A549 (cell line): ENCODE measurements at regions not wholly inside any gene's neighbourhood (a gene's known extent, or its start where the extent isn't known, plus 50 kb on each side); places are given as distances from the start of the nearest gene placed in this dataset.

Source experiments
- ATAC-seq, 2 experiments: fragments of 200-7000 bp in 1 of 2; fragments of >200 bp in 1 of 2; cut with Nextera tagmentation in 1 of 2; cut with Tn5 transposase in 1 of 2; 3 replicates each; pipeline versions ENCODE4 v1.8.0 to v1.9.1; 2018 to 2020; ENCODE audit warnings: mild to moderate bottlenecking in 1 of 2, moderate library complexity in 1 of 2
- CTCF ChIA-PET: fragments of 300-600 bp; sonication (Branson Sonifier 250); formaldehyde crosslinking; extraction: SDS; loops from one replicate; lab custom pipeline; 2021; ENCODE audit warnings: antibody characterized with exemption, inconsistent platforms; lab: Yijun Ruan, JAX
- POLR2A ChIA-PET: fragments of 350-600 bp; formaldehyde crosslinking; extraction: SDS; loops from one replicate; lab custom pipeline; 2021; ENCODE audit warnings: antibody characterized with exemption, inconsistent platforms; lab: Yijun Ruan, JAX
- DNase-seq, 2 experiments: peaks; one replicate each; pipeline versions ENCODE4 v3.0.0 to v3.0.0-alpha.2; 2011 to 2016; ENCODE audit warnings: low read depth in 1 of 2, low spot score in 1 of 2
- FAIRE-seq: peaks from 2 replicates; lab custom pipeline; 2011; peaks lifted over from hg19 to GRCh38; lab: Jason Lieb, UNC
- H3K27ac ChIP-seq, 2 experiments: fragments of >200 bp; sonication (Bioruptor Twin); formaldehyde crosslinking; 3 replicates each; pipeline ENCODE4 v1.5.1; 2016 to 2017
- H3K4me1 ChIP-seq: fragments of >200 bp; sonication (Bioruptor Twin); formaldehyde crosslinking; 3 replicates; pipeline ENCODE4 v1.6.1; 2016
- H3K4me2 ChIP-seq: fragments of >200 bp; sonication (Bioruptor Twin); formaldehyde crosslinking; 3 replicates; pipeline ENCODE4 v1.6.1; 2016
- H3K4me3 ChIP-seq: fragments of >200 bp; sonication (Bioruptor Twin); formaldehyde crosslinking; 3 replicates; pipeline ENCODE4 v1.5.1; 2016
- H3K9me3 ChIP-seq: fragments of >200 bp; sonication (Bioruptor Twin); formaldehyde crosslinking; 3 replicates; pipeline ENCODE4 v1.6.1; 2016
- BHLHE40 ChIP-seq: IDR thresholded peaks from 2 replicates; pipeline ENCODE4 v1.6.1; 2012; ENCODE audit warnings: low read depth, low read length, inconsistent platforms
- CBX2 ChIP-seq: fragments of 200-600 bp; sonication (generic); IDR thresholded peaks from 2 replicates; pipeline ENCODE4 v1.6.1; 2016; ENCODE audit warnings: low read depth, mild to moderate bottlenecking, borderline replicate concordance
- CBX8 ChIP-seq: fragments of 200-600 bp; sonication (generic); IDR thresholded peaks from 2 replicates; pipeline ENCODE4 v1.6.1; 2016
- CHD2 ChIP-seq: fragments of 150-350 bp; IDR thresholded peaks from 2 replicates; pipeline ENCODE4 v1.6.1; 2014; ENCODE audit warnings: low read length; ENCODE audit not compliant: partially characterized antibody
- CHD4 ChIP-seq: fragments of 200-600 bp; sonication (generic); IDR thresholded peaks from 2 replicates; pipeline ENCODE4 v1.6.1; 2016; ENCODE audit warnings: antibody characterized with exemption, mild to moderate bottlenecking, borderline replicate concordance
- EHF ChIP-seq: fragments of 250-450 bp; sonication (Bioruptor Pico); IDR thresholded peaks from 2 replicates; pipeline ENCODE4 v1.5.0; 2020; ENCODE audit warnings: mild to moderate bottlenecking
- EHMT2 ChIP-seq: fragments of 200-600 bp; sonication (generic); IDR thresholded peaks from 2 replicates; pipeline ENCODE4 v1.6.1; 2016; ENCODE audit warnings: antibody characterized with exemption, low read depth, mild to moderate bottlenecking, moderate library complexity
- ESRRA ChIP-seq: fragments of 150-350 bp; IDR thresholded peaks from 2 replicates; pipeline ENCODE4 v1.6.1; 2014; ENCODE audit warnings: mild to moderate bottlenecking, low read length, borderline replicate concordance
- FOSL2 ChIP-seq, 2 experiments: fragments of 450-650 bp in 1 of 2; fragments of >200 bp in 1 of 2; sonication (Bioruptor Twin) in 1 of 2; formaldehyde crosslinking; IDR thresholded peaks; 2 replicates each; pipeline versions ENCODE4 v1.5.0 to v1.6.1; 2016 to 2020; ENCODE audit warnings: mild to moderate bottlenecking in 1 of 2, moderate library complexity in 1 of 2
- GATA3 ChIP-seq: IDR thresholded peaks from 2 replicates; pipeline ENCODE4 v1.6.1; 2012; ENCODE audit warnings: borderline replicate concordance
- HEYL ChIP-seq: fragments of 250-450 bp; sonication (Bioruptor Pico); IDR thresholded peaks from 2 replicates; pipeline ENCODE4 v1.8.0; 2021; ENCODE audit warnings: mild to moderate bottlenecking, moderate library complexity
- HOXB13 ChIP-seq: fragments of 250-450 bp; sonication (Bioruptor Pico); IDR thresholded peaks from 2 replicates; pipeline ENCODE4 v1.5.0; 2020; ENCODE audit warnings: low read depth, mild to moderate bottlenecking, moderate library complexity
- HOXB5 ChIP-seq: fragments of 250-450 bp; sonication (Bioruptor Pico); IDR thresholded peaks from 2 replicates; pipeline ENCODE4 v1.5.0; 2020; ENCODE audit warnings: mild to moderate bottlenecking, moderate library complexity
- JUNB ChIP-seq: fragments of >200 bp; sonication (Bioruptor Twin); formaldehyde crosslinking; IDR thresholded peaks from 2 replicates; pipeline ENCODE4 v1.6.1; 2016
- KDM1A ChIP-seq: fragments of 200-600 bp; sonication (generic); IDR thresholded peaks from 2 replicates; pipeline ENCODE4 v1.6.1; 2016; ENCODE audit warnings: low read depth, mild to moderate bottlenecking
- MAFK ChIP-seq: fragments of 450-650 bp; IDR thresholded peaks from 2 replicates; pipeline ENCODE4 v1.6.1; 2014; ENCODE audit not compliant: partially characterized antibody
- MAZ ChIP-seq: fragments of 150-350 bp; IDR thresholded peaks from 2 replicates; pipeline ENCODE4 v1.6.1; 2014; ENCODE audit warnings: antibody characterized with exemption, low read depth, low read length, borderline replicate concordance
- POLR2AphosphoS2 ChIP-seq: conservative IDR thresholded peaks from 2 replicates; pipeline ENCODE4 v1.6.1; 2012; ENCODE audit warnings: low read length, improper control_type of control experiment, inconsistent platforms
- RAD21 ChIP-seq, 2 experiments: fragments of >200 bp in 1 of 2; sonication (Bioruptor Twin) in 1 of 2; formaldehyde crosslinking in 1 of 2; IDR thresholded peaks in 1 of 2; conservative IDR thresholded peaks in 1 of 2; 2 replicates in 1 of 2; 3 replicates in 1 of 2; pipeline ENCODE4 v1.6.1; 2012 to 2018; ENCODE audit warnings: inconsistent platforms in 1 of 2
- RARB ChIP-seq: fragments of 250-450 bp; sonication (Bioruptor Pico); IDR thresholded peaks from 2 replicates; pipeline ENCODE4 v1.8.0; 2021; ENCODE audit warnings: mild to moderate bottlenecking, moderate library complexity
- RCOR1 ChIP-seq: fragments of 150-350 bp; IDR thresholded peaks from 2 replicates; pipeline ENCODE4 v1.6.1; 2014; ENCODE audit warnings: antibody characterized with exemption, low read length, low read depth
- SMC3 ChIP-seq: fragments of >200 bp; sonication (Bioruptor Twin); formaldehyde crosslinking; IDR thresholded peaks from 3 replicates; pipeline ENCODE4 v1.6.1; 2018; ENCODE audit warnings: inconsistent platforms
- SREBF2 ChIP-seq: fragments of 450-650 bp; IDR thresholded peaks from 2 replicates; pipeline ENCODE4 v1.6.1; 2014; ENCODE audit warnings: mild to moderate bottlenecking, moderate library complexity
- TFCP2L1 ChIP-seq: fragments of 250-450 bp; sonication (Bioruptor Pico); IDR thresholded peaks from 2 replicates; pipeline ENCODE4 v1.5.0; 2021; ENCODE audit warnings: mild to moderate bottlenecking
- TP53 ChIP-seq: fragments of 250-450 bp; sonication (Bioruptor Pico); IDR thresholded peaks from 2 replicates; pipeline ENCODE4 v1.5.0; 2021; ENCODE audit warnings: mild to moderate bottlenecking, moderate library complexity
- ZNF302 ChIP-seq: fragments of 250-450 bp; sonication (Bioruptor Pico); IDR thresholded peaks from 2 replicates; pipeline ENCODE4 v1.9.0; 2021; ENCODE audit warnings: inconsistent platforms, mild to moderate bottlenecking, moderate library complexity
- WGBS: methylation state at CpG from one replicate; pipeline ENCODE4 v1.1.6; 2017; ENCODE audit errors: missing lambda C conversion rate; 5-methylcytosine and 5-hydroxymethylcytosine counted together
- TF ChIP-seq, protein P1 (sequence below): IDR thresholded peaks from 2 replicates; pipeline ENCODE4 v1.6.1; 2012; ENCODE audit warnings: low read depth, borderline replicate concordance
- TF ChIP-seq, protein P2 (sequence below): fragments of 200-600 bp; sonication (generic); IDR thresholded peaks from 2 replicates; pipeline ENCODE4 v1.6.1; 2016; ENCODE audit warnings: antibody characterized with exemption, mild to moderate bottlenecking, moderate library complexity
- TF ChIP-seq, protein P3 (sequence below): IDR thresholded peaks from 2 replicates; pipeline ENCODE4 v1.6.1; 2012

DNA sequence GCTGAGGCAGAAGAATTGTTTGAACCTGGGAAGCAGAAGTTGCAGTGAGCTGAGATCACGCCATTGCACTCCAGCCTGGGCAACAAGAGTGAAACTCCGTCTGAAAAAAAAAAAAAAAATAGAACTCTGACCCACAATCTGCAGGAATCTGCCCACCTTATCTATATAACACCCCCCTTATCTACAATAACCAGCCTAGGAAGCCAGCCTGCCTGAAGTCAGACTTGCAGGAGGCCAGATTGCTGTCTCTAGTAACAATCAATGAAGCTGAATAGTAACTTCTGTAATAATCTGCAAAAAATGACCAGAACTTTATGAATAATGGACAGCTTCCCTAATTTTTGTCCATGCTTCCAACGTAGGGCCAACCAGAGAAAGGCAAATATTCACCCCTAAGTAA, 352.5 kb downstream of the CD83 start (continued):
- TF ChIP-seq RCOR1 (no peak), MAZ (no peak), HEYL (CRISPR knock-in tag) (no peak), CHD2 (no peak), ESRRA (no peak)

DNA sequence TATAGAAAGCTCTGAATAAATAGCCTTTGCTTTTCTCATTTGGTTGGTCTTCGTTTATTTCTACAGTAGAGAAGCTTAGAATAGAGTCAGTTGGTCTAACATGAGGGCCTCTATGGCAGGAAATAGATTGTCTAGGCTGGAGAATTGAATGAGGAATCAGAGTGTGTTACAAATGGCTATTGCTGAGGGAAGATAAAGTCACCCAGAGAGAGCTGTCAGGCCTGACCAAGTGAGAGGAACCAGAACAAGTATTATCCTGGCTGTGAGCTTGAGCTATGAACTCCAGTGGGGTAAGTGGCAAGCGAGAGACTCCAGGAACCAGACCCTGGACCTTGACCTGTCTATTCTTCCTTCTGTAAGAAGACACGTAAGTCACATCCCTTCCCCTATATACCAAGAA, 353.1 kb downstream of the CD83 start:
- Histone ChIP-seq H3K9me3 (peaks cover 7% of the 10 kb centered on the region; the same call in 1 of the 3 replicates), H3K4me1 (peaks cover 15% of the 10 kb centered on the region), H3K4me3 (no peak overlapping the region), H3K4me2 (no peak overlapping the region), H3K27ac (0 out of 6 replicates have a peak overlapping the region, but pooled peaks of 1 of the 2 experiments have one; percentile 31)
- TF ChIP-seq FOSL2 (IDR thresholded peaks at IDR 0.05) = no peak
- TF ChIP-seq FOSL2 (CRISPR knock-in tag; IDR thresholded peaks at IDR 0.05) = no peak
- TF ChIP-seq, protein P1, sequence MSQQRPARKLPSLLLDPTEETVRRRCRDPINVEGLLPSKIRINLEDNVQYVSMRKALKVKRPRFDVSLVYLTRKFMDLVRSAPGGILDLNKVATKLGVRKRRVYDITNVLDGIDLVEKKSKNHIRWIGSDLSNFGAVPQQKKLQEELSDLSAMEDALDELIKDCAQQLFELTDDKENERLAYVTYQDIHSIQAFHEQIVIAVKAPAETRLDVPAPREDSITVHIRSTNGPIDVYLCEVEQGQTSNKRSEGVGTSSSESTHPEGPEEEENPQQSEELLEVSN = no peak
- no peak for TF ChIP-seq HOXB5
- no peak for TF ChIP-seq RAD21 (conservative IDR thresholded peaks at IDR 0.05 in 1 of 2, IDR thresholded peaks at IDR 0.05 in 1 of 2)
- no peak for TF ChIP-seq CHD2
- TF ChIP-seq GATA3 = no peak
- TF ChIP-seq MAFK = no peak
- no peak for TF ChIP-seq CBX8
- TF ChIP-seq SMC3 = no peak
- TF ChIP-seq SREBF2 = no peak
- TF ChIP-seq, protein P2, sequence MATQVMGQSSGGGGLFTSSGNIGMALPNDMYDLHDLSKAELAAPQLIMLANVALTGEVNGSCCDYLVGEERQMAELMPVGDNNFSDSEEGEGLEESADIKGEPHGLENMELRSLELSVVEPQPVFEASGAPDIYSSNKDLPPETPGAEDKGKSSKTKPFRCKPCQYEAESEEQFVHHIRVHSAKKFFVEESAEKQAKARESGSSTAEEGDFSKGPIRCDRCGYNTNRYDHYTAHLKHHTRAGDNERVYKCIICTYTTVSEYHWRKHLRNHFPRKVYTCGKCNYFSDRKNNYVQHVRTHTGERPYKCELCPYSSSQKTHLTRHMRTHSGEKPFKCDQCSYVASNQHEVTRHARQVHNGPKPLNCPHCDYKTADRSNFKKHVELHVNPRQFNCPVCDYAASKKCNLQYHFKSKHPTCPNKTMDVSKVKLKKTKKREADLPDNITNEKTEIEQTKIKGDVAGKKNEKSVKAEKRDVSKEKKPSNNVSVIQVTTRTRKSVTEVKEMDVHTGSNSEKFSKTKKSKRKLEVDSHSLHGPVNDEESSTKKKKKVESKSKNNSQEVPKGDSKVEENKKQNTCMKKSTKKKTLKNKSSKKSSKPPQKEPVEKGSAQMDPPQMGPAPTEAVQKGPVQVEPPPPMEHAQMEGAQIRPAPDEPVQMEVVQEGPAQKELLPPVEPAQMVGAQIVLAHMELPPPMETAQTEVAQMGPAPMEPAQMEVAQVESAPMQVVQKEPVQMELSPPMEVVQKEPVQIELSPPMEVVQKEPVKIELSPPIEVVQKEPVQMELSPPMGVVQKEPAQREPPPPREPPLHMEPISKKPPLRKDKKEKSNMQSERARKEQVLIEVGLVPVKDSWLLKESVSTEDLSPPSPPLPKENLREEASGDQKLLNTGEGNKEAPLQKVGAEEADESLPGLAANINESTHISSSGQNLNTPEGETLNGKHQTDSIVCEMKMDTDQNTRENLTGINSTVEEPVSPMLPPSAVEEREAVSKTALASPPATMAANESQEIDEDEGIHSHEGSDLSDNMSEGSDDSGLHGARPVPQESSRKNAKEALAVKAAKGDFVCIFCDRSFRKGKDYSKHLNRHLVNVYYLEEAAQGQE = no peak
- TF ChIP-seq JUNB = no peak
- no peak for TF ChIP-seq HEYL (CRISPR knock-in tag)
- no peak for TF ChIP-seq CHD4
- TF ChIP-seq CBX2 = no peak
- no peak for TF ChIP-seq TFCP2L1 (CRISPR knock-in tag)
- FAIRE-seq (no peak), ATAC-seq (no peak), DNase-seq (no peak)
- WGBS = 69% methylated on average over 3 of the region's 3 CpGs
- ChIA-PET POLR2A (no interaction called here), CTCF (interaction anchor here (0.6 kb wide), 2 partner anchors 401 to 598 kb away, joined by 3 to 4 read pairs; no protein-coding TSS in a partner anchor)

DNA sequence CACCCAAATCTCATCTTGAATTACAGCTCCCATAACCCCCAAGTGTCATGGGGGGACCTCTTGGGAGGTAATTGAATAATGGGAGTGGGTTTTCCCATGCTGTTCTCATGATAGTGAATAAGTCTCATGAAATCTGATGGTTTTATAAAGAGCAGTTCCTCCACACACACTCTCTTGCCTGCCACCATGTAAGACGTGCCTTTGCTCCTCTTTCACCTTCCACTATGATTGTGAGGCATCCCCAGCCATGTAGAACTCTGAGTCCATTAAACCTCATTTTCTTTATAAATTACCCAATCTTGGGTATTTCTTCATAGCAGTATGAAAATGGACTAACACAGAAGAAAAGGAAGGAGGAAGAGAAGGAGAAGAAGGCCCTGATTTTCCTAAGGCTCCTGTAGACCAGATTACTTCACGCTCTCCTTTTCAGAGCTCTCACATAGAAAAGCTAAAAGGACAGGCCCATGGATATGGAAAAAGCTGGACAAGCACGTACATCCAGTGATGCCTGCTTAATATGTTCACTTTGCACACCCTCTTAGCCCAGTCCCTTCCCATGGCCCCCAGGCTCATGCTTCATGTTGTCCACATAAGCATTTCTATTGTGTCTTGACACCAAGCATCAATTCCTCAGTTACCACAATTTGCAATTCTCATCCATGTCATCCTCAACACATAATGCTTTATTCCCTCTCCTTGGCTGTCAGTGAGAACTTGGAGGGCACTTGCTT, 354.8 kb downstream of the CD83 start:
- WGBS = 86% methylated on average over 3 of the region's 3 CpGs
- no peak overlapping the region for H3K4me2 ChIP-seq
- H3K4me3 ChIP-seq = no peak overlapping the region
- no peak for TF ChIP-seq ESRRA
- TF ChIP-seq, protein P3, sequence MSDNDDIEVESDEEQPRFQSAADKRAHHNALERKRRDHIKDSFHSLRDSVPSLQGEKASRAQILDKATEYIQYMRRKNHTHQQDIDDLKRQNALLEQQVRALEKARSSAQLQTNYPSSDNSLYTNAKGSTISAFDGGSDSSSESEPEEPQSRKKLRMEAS = no peak
- TF ChIP-seq TP53 = no peak
- TF ChIP-seq CBX2 = no peak
- TF ChIP-seq RAD21 (conservative IDR thresholded peaks at IDR 0.05 in 1 of 2, IDR thresholded peaks at IDR 0.05 in 1 of 2) = no peak
- TF ChIP-seq RARB (CRISPR knock-in tag) = no peak
- TF ChIP-seq CHD4 = no peak
- TF ChIP-seq HOXB13 (CRISPR knock-in tag) = no peak
- no peak for TF ChIP-seq POLR2AphosphoS2
- TF ChIP-seq TFCP2L1 (CRISPR knock-in tag) = no peak
- TF ChIP-seq JUNB = no peak
- TF ChIP-seq KDM1A = no peak
- no peak for TF ChIP-seq ZNF302 (CRISPR knock-in tag)
- no peak for TF ChIP-seq BHLHE40
- TF ChIP-seq EHF (CRISPR knock-in tag) = no peak
- no peak for TF ChIP-seq EHMT2
- CTCF ChIA-PET = no interaction called here
- peak overlapping the region in 1 of 2 experiments; percentile 70; a peak in 3 of 6 replicates for H3K27ac ChIP-seq
- ATAC-seq (no peak), DNase-seq (no peak), FAIRE-seq (no peak)
- H3K4me1 ChIP-seq = peaks cover 27% of the 10 kb centered on the region
- POLR2A ChIA-PET = no interaction called here
- peaks cover 7% of the 10 kb centered on the region; the same call in 1 of the 3 replicates for H3K9me3 ChIP-seq
